HEK293 (cell line): ENCODE measurements at regions not wholly inside any gene's neighbourhood (a gene's known extent, or its start where the extent isn't known, plus 50 kb on each side); places are given as distances from the start of the nearest gene placed in this dataset.

Experiments used
- CTCF ChIA-PET: fragments of 350-600 bp; formaldehyde crosslinking; extraction: SDS; loops from one replicate; lab custom pipeline; 2021; ENCODE audit warnings: antibody characterized with exemption; lab: Yijun Ruan, JAX
- POLR2A ChIA-PET: fragments of 300-600 bp; formaldehyde crosslinking; extraction: SDS; loops from one replicate; lab custom pipeline; 2020; ENCODE audit warnings: antibody characterized with exemption, inconsistent platforms; lab: Yijun Ruan, JAX
- H3K27ac ChIP-seq: fragments of 200-500 bp; sonication (Bioruptor generic); 2 replicates; pipeline ENCODE4 v1.5.1; 2014; ENCODE audit warnings: low read depth, low read length, control low read depth, inconsistent platforms; ENCODE audit errors: extremely low read depth
- H3K36me3 ChIP-seq, 2 experiments: fragments of 200-500 bp in 1 of 2; sonication (Bioruptor generic) in 1 of 2; 1 replicate in 1 of 2; 2 replicates in 1 of 2; pipeline ENCODE4 v1.5.1; 2014 to 2017; ENCODE audit warnings: inconsistent platforms in 2 of 2, low read length in 2 of 2; ENCODE audit not compliant: control insufficient read depth in 2 of 2, insufficient read depth in 1 of 2
- H3K4me1 ChIP-seq: fragments of 200-500 bp; sonication (Bioruptor generic); 2 replicates; pipeline ENCODE4 v1.5.1; 2014; ENCODE audit warnings: mild to moderate bottlenecking, low read length, inconsistent platforms; ENCODE audit not compliant: control insufficient read depth, insufficient read depth
- H3K4me3 ChIP-seq: 2 replicates; pipeline ENCODE4 v1.5.1; 2011; ENCODE audit warnings: low read depth, mild to moderate bottlenecking, control low read depth, low read length, moderate library complexity
- H3K9me3 ChIP-seq: fragments of 200-500 bp; sonication (Bioruptor generic); 2 replicates; pipeline ENCODE4 v1.5.1; 2014; ENCODE audit warnings: low read depth, low read length, inconsistent platforms; ENCODE audit not compliant: control insufficient read depth, insufficient read depth
- KLF7 ChIP-seq: fragments of 450-650 bp; formaldehyde crosslinking; IDR thresholded peaks from 2 replicates; pipeline ENCODE4 v1.5.1; 2016; ENCODE audit warnings: missing biosample characterization, missing genetic modification characterization, borderline replicate concordance
- PBX3 ChIP-seq: sonication (generic); formaldehyde crosslinking; IDR thresholded peaks from 2 replicates; pipeline ENCODE4 v1.8.1; 2022; ENCODE audit warnings: mild to moderate bottlenecking, moderate library complexity, missing genetic modification reagents
- PRDM2 ChIP-seq: fragments of 450-650 bp; formaldehyde crosslinking; IDR thresholded peaks from 2 replicates; pipeline ENCODE4 v1.5.1; 2016; ENCODE audit warnings: missing biosample characterization, missing genetic modification characterization, borderline replicate concordance
- SETDB1 ChIP-seq: IDR thresholded peaks from one replicate; pipeline ENCODE4 v1.6.1; 2017; ENCODE audit warnings: mild to moderate bottlenecking, low read length, moderate library complexity, mixed read lengths; ENCODE audit not compliant: insufficient read length
- ZBTB44 ChIP-seq: fragments of 450-650 bp; IDR thresholded peaks from 2 replicates; pipeline ENCODE4 v1.5.1; 2018; ENCODE audit warnings: missing biosample characterization, mild to moderate bottlenecking, missing genetic modification characterization
- ZIC2 ChIP-seq: fragments of 450-650 bp; formaldehyde crosslinking; IDR thresholded peaks from 2 replicates; pipeline ENCODE4 v1.5.1; 2016; ENCODE audit warnings: missing biosample characterization, missing genetic modification characterization
- ZNF324 ChIP-seq: fragments of 450-650 bp; formaldehyde crosslinking; IDR thresholded peaks from 2 replicates; pipeline ENCODE4 v1.5.1; 2016; ENCODE audit warnings: missing biosample characterization, missing genetic modification characterization
- ZNF335 ChIP-seq: fragments of 450-650 bp; formaldehyde crosslinking; conservative IDR thresholded peaks from 2 replicates; pipeline ENCODE4 v1.5.1; 2016; ENCODE audit warnings: missing biosample characterization, missing genetic modification characterization
- ZNF350 ChIP-seq: fragments of 450-650 bp; formaldehyde crosslinking; IDR thresholded peaks from 2 replicates; pipeline ENCODE4 v1.5.0; 2017; ENCODE audit warnings: missing biosample characterization, mild to moderate bottlenecking, missing genetic modification characterization
- ZNF37A ChIP-seq: fragments of 450-650 bp; IDR thresholded peaks from 2 replicates; pipeline ENCODE4 v1.5.1; 2018; ENCODE audit warnings: missing biosample characterization, missing genetic modification characterization
- ZNF513 ChIP-seq: fragments of 450-650 bp; IDR thresholded peaks from 2 replicates; pipeline ENCODE4 v1.5.1; 2018; ENCODE audit warnings: missing biosample characterization, missing genetic modification characterization
- ZNF514 ChIP-seq: fragments of 450-650 bp; formaldehyde crosslinking; IDR thresholded peaks from 2 replicates; pipeline ENCODE4 v1.5.1; 2016; ENCODE audit warnings: missing biosample characterization, missing genetic modification characterization
- ZNF658 ChIP-seq: fragments of 450-650 bp; formaldehyde crosslinking; IDR thresholded peaks from 2 replicates; pipeline ENCODE4; 2016; ENCODE audit warnings: missing biosample characterization, missing genetic modification characterization
- ZNF792 ChIP-seq: fragments of 450-650 bp; formaldehyde crosslinking; IDR thresholded peaks from 2 replicates; pipeline ENCODE4 v1.5.1; 2016; ENCODE audit warnings: missing biosample characterization, missing genetic modification characterization
- ZSCAN23 ChIP-seq: fragments of 450-650 bp; formaldehyde crosslinking; IDR thresholded peaks from 2 replicates; pipeline ENCODE4 v1.5.1; 2016; ENCODE audit warnings: missing biosample characterization, missing genetic modification characterization
- ZXDB ChIP-seq: fragments of 450-650 bp; formaldehyde crosslinking; IDR thresholded peaks from 2 replicates; pipeline ENCODE4 v1.5.1; 2016; ENCODE audit warnings: missing biosample characterization, missing genetic modification characterization

GRCh38 chr6:154653853-154654252 lies 79.4 kb upstream of the SCAF8 start:
- Histone ChIP-seq H3K9me3 (no peaks in the 10 kb centered on the region), H3K27ac (no peak overlapping the region), H3K36me3 (no peaks in the 10 kb centered on the region), H3K4me1 (no peaks in the 10 kb centered on the region), H3K4me3 (no peak overlapping the region)
- POLR2A ChIA-PET: no interaction called here
- CTCF ChIA-PET: interaction anchor here (0.5 to 1.5 kb wide), 4 partner anchors 22 to 146 kb away, joined by 3 to 5 read pairs (median 4); no protein-coding TSS in a partner anchor
- TF ChIP-seq ZNF792 (tag by site-specific recombination) (no peak), ZNF658 (tag by site-specific recombination) (no peak), KLF7 (no peak), ZNF37A (tag by site-specific recombination) (no peak), SETDB1 (no peak), ZSCAN23 (tag by site-specific recombination) (no peak), PRDM2 (no peak), ZBTB44 (tag by site-specific recombination) (no peak), ZNF350 (tag by site-specific recombination) (no peak), ZNF324 (tag by site-specific recombination) (no peak), ZNF514 (no peak), ZIC2 (tag by site-specific recombination) (no peak), PBX3 (CRISPR knock-in tag) (no peak), ZNF335 (tag by site-specific recombination) (no peak)

GRCh38 chr6:154656660-154657059 lies 76.6 kb upstream of the SCAF8 start:
- no peak overlapping the region for H3K27ac ChIP-seq
- no peaks in the 10 kb centered on the region for H3K9me3 ChIP-seq
- POLR2A ChIA-PET: no interaction called here
- no peak overlapping the region for H3K4me3 ChIP-seq
- CTCF ChIA-PET: no interaction called here
- no peaks in the 10 kb centered on the region for H3K36me3 ChIP-seq
- peak; percentile 92 for TF ChIP-seq ZNF513
- TF ChIP-seq ZXDB (tag by site-specific recombination): no peak
- no peaks in the 10 kb centered on the region for H3K4me1 ChIP-seq
